ENCODE measurements at regions not wholly inside any gene's neighbourhood (a gene's known extent, or its start where the extent isn't known, plus 50 kb on each side); places are given as distances from the start of the nearest gene placed in this dataset.

DNA sequence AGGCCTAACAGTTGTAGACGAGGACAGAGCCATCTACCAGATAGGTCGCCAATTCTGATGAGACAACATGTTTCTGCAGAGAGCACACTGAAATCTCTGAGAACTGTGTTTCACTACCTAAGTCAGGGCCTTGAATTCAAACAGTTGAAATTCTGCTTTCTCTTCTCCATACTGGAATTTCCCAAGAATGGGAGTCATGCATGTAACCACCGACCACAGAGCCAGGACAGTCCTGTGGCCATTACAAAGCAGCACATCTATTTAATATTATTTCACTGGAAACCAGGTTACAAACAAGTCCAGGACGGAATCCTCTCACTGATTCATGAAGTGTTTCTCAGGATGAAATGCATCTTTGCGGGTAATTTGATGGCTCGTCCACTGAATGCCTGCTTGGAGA is 62.0 kb upstream of the ST8SIA6 start:
- Histone ChIP-seq H3K4me1 (ENCODE audit: insufficient read depth, low read length) (peaks cover 23% of the 10 kb centered on the region), H4K20me1 (ENCODE audit: insufficient read depth, low read length) (no peaks in the 10 kb centered on the region), H2AFZ (ENCODE audit: low read length) (peak overlapping the region; percentile 32), H3K27me3 (ENCODE audit: insufficient read depth, low read length) (no peaks in the 10 kb centered on the region), H3K36me3 (ENCODE audit: insufficient read depth, low read length) (no peaks in the 10 kb centered on the region), H3K79me2 (ENCODE audit: insufficient read depth, low read length) (no peaks in the 10 kb centered on the region), H3K4me3 (ENCODE audit: insufficient read depth, low read length) (no peak overlapping the region), H3K4me2 (ENCODE audit: insufficient read depth, low read length) (no peak overlapping the region), H3K9me3 (ENCODE audit: low read depth, low read length) (no peaks in the 10 kb centered on the region), H3K27ac (ENCODE audit: low read depth, low read length) (no peak overlapping the region)
- DNase-seq (ENCODE audit: insufficient read length, low spot score, missing footprints), result no peak
- TF ChIP-seq, protein P1, sequence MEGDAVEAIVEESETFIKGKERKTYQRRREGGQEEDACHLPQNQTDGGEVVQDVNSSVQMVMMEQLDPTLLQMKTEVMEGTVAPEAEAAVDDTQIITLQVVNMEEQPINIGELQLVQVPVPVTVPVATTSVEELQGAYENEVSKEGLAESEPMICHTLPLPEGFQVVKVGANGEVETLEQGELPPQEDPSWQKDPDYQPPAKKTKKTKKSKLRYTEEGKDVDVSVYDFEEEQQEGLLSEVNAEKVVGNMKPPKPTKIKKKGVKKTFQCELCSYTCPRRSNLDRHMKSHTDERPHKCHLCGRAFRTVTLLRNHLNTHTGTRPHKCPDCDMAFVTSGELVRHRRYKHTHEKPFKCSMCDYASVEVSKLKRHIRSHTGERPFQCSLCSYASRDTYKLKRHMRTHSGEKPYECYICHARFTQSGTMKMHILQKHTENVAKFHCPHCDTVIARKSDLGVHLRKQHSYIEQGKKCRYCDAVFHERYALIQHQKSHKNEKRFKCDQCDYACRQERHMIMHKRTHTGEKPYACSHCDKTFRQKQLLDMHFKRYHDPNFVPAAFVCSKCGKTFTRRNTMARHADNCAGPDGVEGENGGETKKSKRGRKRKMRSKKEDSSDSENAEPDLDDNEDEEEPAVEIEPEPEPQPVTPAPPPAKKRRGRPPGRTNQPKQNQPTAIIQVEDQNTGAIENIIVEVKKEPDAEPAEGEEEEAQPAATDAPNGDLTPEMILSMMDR (IDR thresholded peaks at IDR 0.05; ENCODE audit: extremely low read depth, low read depth, low read length), result no peak

DNA sequence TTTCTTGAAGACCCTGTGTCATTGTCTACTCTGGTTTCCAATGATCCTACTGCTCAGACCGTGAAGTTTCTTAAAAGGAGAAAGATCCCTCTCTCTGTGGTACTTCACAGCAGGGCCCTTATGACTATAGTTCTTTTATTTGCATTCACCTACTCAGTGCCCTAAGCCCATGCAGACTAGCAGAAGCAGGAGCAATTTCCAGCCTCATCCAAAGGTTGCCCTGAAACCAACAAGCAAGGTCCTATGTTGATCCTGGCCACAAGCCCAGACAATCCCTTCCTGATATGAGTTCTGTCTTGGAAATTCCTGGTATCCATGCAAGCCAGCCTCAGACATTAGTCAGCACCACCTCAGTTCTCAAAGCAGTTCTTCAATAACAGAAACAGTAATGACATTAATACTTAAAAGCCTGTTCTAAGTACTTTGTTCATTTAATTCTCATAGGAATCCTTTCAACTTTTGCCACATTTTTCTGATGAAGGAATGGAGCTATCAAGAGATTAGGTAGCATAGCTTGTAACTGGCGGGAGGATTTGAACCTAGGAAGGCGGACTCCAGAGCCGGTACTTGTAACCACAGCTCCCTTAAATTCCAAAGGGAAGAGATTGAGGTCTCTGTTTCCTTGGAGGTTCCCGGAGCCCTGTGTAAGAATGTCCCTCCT is 58.1 kb upstream of the ST8SIA6 start:
- TF ChIP-seq, protein P1 (IDR thresholded peaks at IDR 0.05; ENCODE audit: extremely low read depth, low read depth, low read length), result no peak
- Histone ChIP-seq H3K4me1 (ENCODE audit: insufficient read depth, low read length) (peaks cover 34% of the 10 kb centered on the region), H3K27me3 (ENCODE audit: insufficient read depth, low read length) (no peaks in the 10 kb centered on the region), H2AFZ (ENCODE audit: low read length) (no peak overlapping the region), H3K4me3 (ENCODE audit: insufficient read depth, low read length) (peak overlapping the region; percentile 33), H3K36me3 (ENCODE audit: insufficient read depth, low read length) (no peaks in the 10 kb centered on the region), H4K20me1 (ENCODE audit: insufficient read depth, low read length) (no peaks in the 10 kb centered on the region), H3K27ac (ENCODE audit: low read depth, low read length) (peak overlapping the region; percentile 89), H3K79me2 (ENCODE audit: insufficient read depth, low read length) (no peaks in the 10 kb centered on the region), H3K9me3 (ENCODE audit: low read depth, low read length) (no peaks in the 10 kb centered on the region), H3K4me2 (ENCODE audit: insufficient read depth, low read length) (peak overlapping the region; percentile 75)
- no peak for DNase-seq (ENCODE audit: insufficient read length, low spot score, missing footprints)

DNA sequence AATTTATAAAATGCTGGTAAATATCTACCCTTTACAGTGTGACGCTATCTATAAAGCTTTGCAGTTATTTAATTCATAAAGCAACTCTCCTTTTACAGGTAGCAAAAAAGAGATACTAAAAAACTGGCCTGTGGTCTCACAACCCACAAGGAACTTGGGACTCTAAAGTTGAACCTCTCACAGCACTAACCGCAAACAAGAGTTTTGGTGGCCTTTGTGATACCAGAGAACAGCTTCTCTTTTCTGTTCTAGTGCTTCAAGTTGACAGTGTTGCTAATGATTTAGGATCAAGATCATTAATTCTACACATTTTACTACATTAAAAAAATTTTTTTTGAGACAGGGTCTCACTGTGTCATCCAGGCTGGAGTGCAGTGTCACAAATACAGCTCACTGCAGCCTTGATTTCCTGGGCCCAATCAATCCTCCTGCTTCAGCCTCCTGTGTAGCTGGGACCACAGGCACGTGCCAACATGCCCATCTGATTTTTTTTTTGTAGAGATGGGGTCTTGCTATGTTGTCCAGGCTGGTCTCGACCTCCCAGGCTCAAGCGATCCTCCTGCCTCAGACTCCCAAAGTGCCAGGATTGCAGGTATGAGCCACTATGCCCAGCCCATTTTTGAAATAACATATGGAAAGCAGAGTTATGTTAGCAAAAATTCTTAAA is 56.0 kb upstream of the ST8SIA6 start:
- H2AFZ ChIP-seq (ENCODE audit: low read length), result no peak overlapping the region
- no peak overlapping the region for H3K4me2 ChIP-seq (ENCODE audit: insufficient read depth, low read length)
- peaks cover 42% of the 10 kb centered on the region for H3K4me1 ChIP-seq (ENCODE audit: insufficient read depth, low read length)
- no peaks in the 10 kb centered on the region for H4K20me1 ChIP-seq (ENCODE audit: insufficient read depth, low read length)
- no peak overlapping the region for H3K27ac ChIP-seq (ENCODE audit: low read depth, low read length)
- H3K27me3 ChIP-seq (ENCODE audit: insufficient read depth, low read length), result no peaks in the 10 kb centered on the region
- no peak for DNase-seq (ENCODE audit: insufficient read length, low spot score, missing footprints)
- no peaks in the 10 kb centered on the region for H3K79me2 ChIP-seq (ENCODE audit: insufficient read depth, low read length)
- no peak overlapping the region for H3K4me3 ChIP-seq (ENCODE audit: insufficient read depth, low read length)
- no peaks in the 10 kb centered on the region for H3K36me3 ChIP-seq (ENCODE audit: insufficient read depth, low read length)
- no peaks in the 10 kb centered on the region for H3K9me3 ChIP-seq (ENCODE audit: low read depth, low read length)
- TF ChIP-seq, protein P1 (IDR thresholded peaks at IDR 0.05; ENCODE audit: extremely low read depth, low read depth, low read length), result no peak

DNA sequence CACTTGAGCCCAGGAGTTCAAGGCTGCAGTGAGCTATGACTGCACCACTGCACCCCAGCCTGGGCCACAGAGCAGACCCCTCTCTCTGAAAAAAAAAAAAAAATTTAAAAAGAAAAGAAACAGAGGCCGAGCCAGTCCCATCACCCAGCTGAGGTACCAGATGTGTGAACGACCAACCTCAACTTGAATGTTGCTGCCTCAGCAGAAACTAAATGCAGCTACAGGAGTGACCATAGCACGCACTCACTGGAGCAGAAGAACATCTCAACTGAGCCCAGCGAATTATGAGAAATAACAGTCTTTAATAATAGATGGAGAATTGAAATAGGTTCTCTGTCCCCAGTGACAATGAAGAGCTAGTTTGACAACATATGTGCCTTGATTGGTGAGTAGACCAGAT is 53.1 kb upstream of the ST8SIA6 start:
- no peaks in the 10 kb centered on the region for H3K36me3 ChIP-seq (ENCODE audit: insufficient read depth, low read length)
- H3K79me2 ChIP-seq (ENCODE audit: insufficient read depth, low read length), result no peaks in the 10 kb centered on the region
- no peak overlapping the region for H3K4me3 ChIP-seq (ENCODE audit: insufficient read depth, low read length)
- H3K27me3 ChIP-seq (ENCODE audit: insufficient read depth, low read length), result no peaks in the 10 kb centered on the region
- H3K9me3 ChIP-seq (ENCODE audit: low read depth, low read length), result no peaks in the 10 kb centered on the region
- no peak overlapping the region for H3K4me2 ChIP-seq (ENCODE audit: insufficient read depth, low read length)
- no peak for DNase-seq (ENCODE audit: insufficient read length, low spot score, missing footprints)
- H3K4me1 ChIP-seq (ENCODE audit: insufficient read depth, low read length), result peaks cover 42% of the 10 kb centered on the region
- TF ChIP-seq, protein P1 (IDR thresholded peaks at IDR 0.05; ENCODE audit: extremely low read depth, low read depth, low read length), result no peak
- H4K20me1 ChIP-seq (ENCODE audit: insufficient read depth, low read length), result no peaks in the 10 kb centered on the region
- H3K27ac ChIP-seq (ENCODE audit: low read depth, low read length), result no peak overlapping the region
- H2AFZ ChIP-seq (ENCODE audit: low read length), result no peak overlapping the region

Data from osteoblast (primary cell).